Glutamatergic neuron (in vitro differentiated cells): ENCODE measurements at regions not wholly inside any gene's neighbourhood (a gene's known extent, or its start where the extent isn't known, plus 50 kb on each side); places are given as distances from the start of the nearest gene placed in this dataset.

Experiments used
- DNase-seq: peaks from one replicate; pipeline ENCODE4 v3.0.0; 2022
- H3K27ac Mint-ChIP-seq: one replicate; pipeline ENCODE4 v1.8.0; 2020; ENCODE audit warnings: mild to moderate bottlenecking, mixed read lengths, inconsistent platforms; ENCODE audit not compliant: unreplicated experiment
- H3K27me3 Mint-ChIP-seq: one replicate; pipeline ENCODE4 v1.8.0; 2020; ENCODE audit warnings: mild to moderate bottlenecking, moderate library complexity, mixed read lengths, inconsistent platforms; ENCODE audit not compliant: unreplicated experiment
- H3K36me3 Mint-ChIP-seq: one replicate; pipeline ENCODE4 v1.8.0; 2020; ENCODE audit warnings: mild to moderate bottlenecking, mixed read lengths, inconsistent platforms; ENCODE audit not compliant: unreplicated experiment
- H3K4me1 Mint-ChIP-seq: one replicate; pipeline ENCODE4 v1.8.0; 2020; ENCODE audit warnings: mild to moderate bottlenecking, low read depth, mixed read lengths, inconsistent platforms; ENCODE audit not compliant: unreplicated experiment
- H3K4me3 Mint-ChIP-seq: one replicate; pipeline ENCODE4 v1.8.0; 2020; ENCODE audit warnings: mild to moderate bottlenecking, mixed read lengths, inconsistent platforms; ENCODE audit not compliant: unreplicated experiment
- H3K9me3 Mint-ChIP-seq: one replicate; pipeline ENCODE4 v1.8.0; 2020; ENCODE audit warnings: mild to moderate bottlenecking, moderate library complexity, mixed read lengths, inconsistent platforms; ENCODE audit not compliant: unreplicated experiment
- CTCF ChIP-seq: fragments of 200-600 bp; sonication (generic); IDR thresholded peaks from one replicate; pipeline ENCODE4 v1.5.0; 2021; ENCODE audit not compliant: partially characterized antibody, unreplicated experiment

DNA sequence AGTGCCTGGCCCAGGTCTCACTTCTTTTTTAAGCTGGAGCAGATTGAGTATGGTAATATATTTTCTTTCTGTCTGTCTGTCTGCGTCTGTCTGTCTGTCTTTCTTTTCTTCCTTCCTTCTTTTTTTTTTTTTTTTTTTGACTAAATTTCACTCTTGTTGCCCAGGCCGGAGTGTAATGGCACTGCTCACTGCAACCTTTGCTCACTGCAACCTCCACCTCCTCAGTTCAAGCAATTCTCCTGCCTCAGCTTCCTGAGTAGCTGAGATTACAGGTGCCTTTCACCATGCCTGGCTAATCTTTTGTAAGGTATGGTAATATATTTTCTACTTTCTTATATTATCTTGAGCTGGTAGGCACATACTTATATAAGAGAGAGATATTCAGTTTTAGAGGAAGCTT is 196.3 kb upstream of the MARCKS start:
- no peak overlapping the region for H3K27ac Mint-ChIP-seq
- no peak for DNase-seq
- no peaks in the 10 kb centered on the region for H3K4me1 Mint-ChIP-seq
- TF ChIP-seq CTCF = no peak
- no peaks in the 10 kb centered on the region for H3K36me3 Mint-ChIP-seq
- no peaks in the 10 kb centered on the region for H3K27me3 Mint-ChIP-seq
- no peaks in the 10 kb centered on the region for H3K9me3 Mint-ChIP-seq
- H3K4me3 Mint-ChIP-seq = no peak overlapping the region

DNA sequence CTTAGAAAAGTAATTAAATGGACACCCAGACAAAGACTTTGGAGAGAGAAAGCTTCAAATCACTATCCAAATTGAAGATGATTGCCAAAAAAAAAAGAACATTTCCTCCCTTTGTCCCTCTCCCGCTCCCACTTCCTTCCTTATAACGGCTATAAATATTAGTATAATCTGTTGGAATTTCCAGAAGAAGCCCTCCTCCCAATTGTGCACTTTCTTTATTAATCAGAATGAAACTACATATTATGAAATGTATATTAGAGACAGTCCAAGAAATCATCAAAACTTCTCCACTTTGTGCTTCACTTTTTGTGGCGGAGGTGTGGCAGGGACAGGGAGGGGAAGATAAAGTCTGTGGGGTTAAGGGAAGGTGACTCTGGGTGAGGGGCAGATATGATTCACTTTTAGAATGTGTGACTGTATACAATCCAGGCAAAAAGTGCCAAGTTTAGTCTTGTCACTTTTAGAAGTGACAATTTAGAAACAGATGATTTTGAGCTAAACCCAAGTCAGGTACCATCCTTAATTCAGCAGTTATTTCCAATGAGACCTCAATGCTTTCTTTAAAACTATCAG is 195.0 kb upstream of the MARCKS start:
- Mint-ChIP-seq H3K36me3 (no peaks in the 10 kb centered on the region), H3K4me3 (no peak overlapping the region), H3K4me1 (no peaks in the 10 kb centered on the region), H3K9me3 (no peaks in the 10 kb centered on the region), H3K27ac (no peak overlapping the region), H3K27me3 (no peaks in the 10 kb centered on the region)
- TF ChIP-seq CTCF = no peak
- no peak for DNase-seq

- no peak for TF ChIP-seq CTCF
- Mint-ChIP-seq H3K36me3 (no peaks in the 10 kb centered on the region), H3K27me3 (no peaks in the 10 kb centered on the region), H3K4me3 (no peak overlapping the region), H3K27ac (no peak overlapping the region), H3K9me3 (no peaks in the 10 kb centered on the region), H3K4me1 (no peaks in the 10 kb centered on the region)
- DNase-seq = no peak
Observed at GRCh38 chr6:113662688-113663333, 194.3 kb upstream of the MARCKS start.

DNA sequence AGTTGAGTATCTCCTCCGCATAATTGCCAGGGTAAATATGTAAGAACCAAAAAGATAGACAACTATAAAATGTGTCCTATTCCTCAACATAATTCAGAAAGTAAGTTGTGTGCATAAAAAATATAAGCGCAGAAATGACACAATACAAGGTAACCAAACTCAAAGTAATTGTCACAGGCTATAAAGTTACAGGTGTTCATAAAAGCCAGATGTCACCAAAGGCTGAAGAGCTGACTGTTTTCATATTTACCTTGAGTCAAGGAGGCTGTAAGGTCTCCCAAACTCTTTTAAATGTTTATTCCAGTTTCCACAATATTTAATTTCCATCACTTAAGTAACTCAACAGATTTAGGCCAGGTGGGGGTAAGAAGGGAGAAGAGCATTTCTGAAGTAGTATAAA is 192.2 kb upstream of the MARCKS start:
- no peak for DNase-seq
- no peaks in the 10 kb centered on the region for H3K4me1 Mint-ChIP-seq
- H3K4me3 Mint-ChIP-seq = no peak overlapping the region
- H3K9me3 Mint-ChIP-seq = no peaks in the 10 kb centered on the region
- H3K27ac Mint-ChIP-seq = no peak overlapping the region
- H3K36me3 Mint-ChIP-seq = no peaks in the 10 kb centered on the region
- no peaks in the 10 kb centered on the region for H3K27me3 Mint-ChIP-seq
- no peak for TF ChIP-seq CTCF

- Mint-ChIP-seq H3K9me3 (no peaks in the 10 kb centered on the region), H3K27me3 (no peaks in the 10 kb centered on the region), H3K27ac (no peak overlapping the region), H3K36me3 (no peaks in the 10 kb centered on the region), H3K4me1 (peaks cover 6% of the 10 kb centered on the region), H3K4me3 (no peak overlapping the region)
- no peak for DNase-seq
- no peak for TF ChIP-seq CTCF
Observed at GRCh38 chr6:113668641-113669408, 188.3 kb upstream of the MARCKS start.
